ENCODE measurements at regions not wholly inside any gene's neighbourhood (a gene's known extent, or its start where the extent isn't known, plus 50 kb on each side); places are given as distances from the start of the nearest gene placed in this dataset.

- no peak overlapping the region for H3K4me3 Mint-ChIP-seq (ENCODE audit: unreplicated experiment)
- H3K36me3 Mint-ChIP-seq (ENCODE audit: unreplicated experiment): no peaks in the 10 kb centered on the region
- H3K9me3 Mint-ChIP-seq (ENCODE audit: unreplicated experiment): peaks cover 1% of the 10 kb centered on the region
- peak; percentile 54 for DNase-seq
- TF ChIP-seq CTCF (IDR thresholded peaks at IDR 0.05; ENCODE audit: partially characterized antibody, unreplicated experiment): peak; percentile 88
- H3K27ac Mint-ChIP-seq (ENCODE audit: unreplicated experiment): no peak overlapping the region
- no peaks in the 10 kb centered on the region for H3K4me1 Mint-ChIP-seq (ENCODE audit: low read depth, unreplicated experiment)
- peaks cover 3% of the 10 kb centered on the region for H3K27me3 Mint-ChIP-seq (ENCODE audit: unreplicated experiment)
Measured at GRCh38 chr9:116000748-116001329, 152.8 kb upstream of the PAPPA start.

- H3K9me3 Mint-ChIP-seq (ENCODE audit: unreplicated experiment): peaks cover 1% of the 10 kb centered on the region
- H3K4me3 Mint-ChIP-seq (ENCODE audit: unreplicated experiment): no peak overlapping the region
- H3K4me1 Mint-ChIP-seq (ENCODE audit: low read depth, unreplicated experiment): no peaks in the 10 kb centered on the region
- no peak for DNase-seq
- no peak overlapping the region for H3K27ac Mint-ChIP-seq (ENCODE audit: unreplicated experiment)
- no peaks in the 10 kb centered on the region for H3K36me3 Mint-ChIP-seq (ENCODE audit: unreplicated experiment)
- peaks cover 3% of the 10 kb centered on the region for H3K27me3 Mint-ChIP-seq (ENCODE audit: unreplicated experiment)
- TF ChIP-seq CTCF (IDR thresholded peaks at IDR 0.05; ENCODE audit: partially characterized antibody, unreplicated experiment): no peak
Measured at GRCh38 chr9:116002181-116002580, 151.4 kb upstream of the PAPPA start.

GRCh38 chr9:116002624-116003023 lies 151.0 kb upstream of the PAPPA start:
- Mint-ChIP-seq H3K4me1 (ENCODE audit: low read depth, unreplicated experiment) (no peaks in the 10 kb centered on the region), H3K27ac (ENCODE audit: unreplicated experiment) (no peak overlapping the region), H3K4me3 (ENCODE audit: unreplicated experiment) (no peak overlapping the region), H3K36me3 (ENCODE audit: unreplicated experiment) (no peaks in the 10 kb centered on the region), H3K9me3 (ENCODE audit: unreplicated experiment) (peaks cover 1% of the 10 kb centered on the region), H3K27me3 (ENCODE audit: unreplicated experiment) (peaks cover 3% of the 10 kb centered on the region)
- DNase-seq: no peak
- no peak for TF ChIP-seq CTCF (IDR thresholded peaks at IDR 0.05; ENCODE audit: partially characterized antibody, unreplicated experiment)

GRCh38 chr9:116003397-116003796 lies 150.2 kb upstream of the PAPPA start:
- H3K4me3 Mint-ChIP-seq (ENCODE audit: unreplicated experiment): no peak overlapping the region
- DNase-seq: no peak
- TF ChIP-seq CTCF (IDR thresholded peaks at IDR 0.05; ENCODE audit: partially characterized antibody, unreplicated experiment): no peak
- H3K4me1 Mint-ChIP-seq (ENCODE audit: low read depth, unreplicated experiment): no peaks in the 10 kb centered on the region
- H3K27me3 Mint-ChIP-seq (ENCODE audit: unreplicated experiment): peaks cover 3% of the 10 kb centered on the region
- H3K27ac Mint-ChIP-seq (ENCODE audit: unreplicated experiment): no peak overlapping the region
- H3K9me3 Mint-ChIP-seq (ENCODE audit: unreplicated experiment): peaks cover 1% of the 10 kb centered on the region
- H3K36me3 Mint-ChIP-seq (ENCODE audit: unreplicated experiment): no peaks in the 10 kb centered on the region

GRCh38 chr9:116005205-116005604 lies 148.4 kb upstream of the PAPPA start:
- no peak for DNase-seq
- Mint-ChIP-seq H3K9me3 (ENCODE audit: unreplicated experiment) (peaks cover 3% of the 10 kb centered on the region), H3K36me3 (ENCODE audit: unreplicated experiment) (no peaks in the 10 kb centered on the region), H3K27me3 (ENCODE audit: unreplicated experiment) (peaks cover 3% of the 10 kb centered on the region), H3K4me1 (ENCODE audit: low read depth, unreplicated experiment) (no peaks in the 10 kb centered on the region), H3K27ac (ENCODE audit: unreplicated experiment) (no peak overlapping the region), H3K4me3 (ENCODE audit: unreplicated experiment) (no peak overlapping the region)
- no peak for TF ChIP-seq CTCF (IDR thresholded peaks at IDR 0.05; ENCODE audit: partially characterized antibody, unreplicated experiment)

Data from glutamatergic neuron (in vitro differentiated cells).